GM19351 (cell line): ENCODE measurements at regions not wholly inside any gene's neighbourhood (a gene's known extent, or its start where the extent isn't known, plus 50 kb on each side); places are given as distances from the start of the nearest gene placed in this dataset.
"Not testable (repeated sequence)": the region's sequence is repeated elsewhere in the genome, so short reads cannot be mapped to it uniquely, and the experiment has no call there.

Experiments
- ATAC-seq: cut with Tn5 transposase; IDR thresholded peaks from one replicate; pipeline ENCODE4 v1.9.1; 2021; ENCODE audit warnings: mild to moderate bottlenecking, moderate library complexity; ENCODE audit not compliant: unreplicated experiment

DNA sequence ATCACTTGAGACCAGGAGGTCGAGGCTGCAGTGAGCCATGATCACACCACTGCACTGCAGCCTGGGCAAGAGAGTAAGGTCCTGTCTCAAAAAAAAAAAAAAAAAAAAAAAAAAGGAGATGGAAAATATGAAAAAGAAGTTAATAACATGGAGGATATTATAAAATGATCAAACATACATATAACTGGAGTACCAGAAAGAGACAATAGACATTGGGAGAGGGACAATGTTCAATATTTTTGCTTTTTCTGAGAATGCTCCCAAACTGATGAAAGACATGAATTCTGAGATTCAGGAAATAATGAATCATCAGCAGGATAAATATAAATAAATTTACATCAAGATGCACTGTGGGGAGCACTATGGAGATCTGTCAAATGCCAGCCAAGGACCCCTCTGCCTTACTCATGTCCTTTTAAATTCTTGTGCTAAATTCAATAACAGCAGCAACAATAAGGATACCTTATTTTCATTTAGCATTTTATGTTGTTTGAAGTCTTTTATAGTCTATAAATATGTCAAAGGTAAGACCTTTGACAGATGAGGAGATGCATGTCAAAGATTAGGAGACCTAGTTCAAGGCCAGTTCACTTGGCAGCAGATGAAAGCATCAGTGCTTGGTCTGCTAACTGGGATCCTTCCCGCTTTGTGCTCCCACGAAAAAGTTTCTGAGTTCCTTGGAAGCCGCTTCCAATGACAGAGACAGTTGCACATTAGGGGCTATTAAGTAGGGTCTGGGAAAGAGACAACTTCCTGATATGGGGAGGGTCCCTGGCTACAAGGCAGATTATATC is 97.7 kb downstream of the TLR5 start:
- ATAC-seq = no peak

DNA sequence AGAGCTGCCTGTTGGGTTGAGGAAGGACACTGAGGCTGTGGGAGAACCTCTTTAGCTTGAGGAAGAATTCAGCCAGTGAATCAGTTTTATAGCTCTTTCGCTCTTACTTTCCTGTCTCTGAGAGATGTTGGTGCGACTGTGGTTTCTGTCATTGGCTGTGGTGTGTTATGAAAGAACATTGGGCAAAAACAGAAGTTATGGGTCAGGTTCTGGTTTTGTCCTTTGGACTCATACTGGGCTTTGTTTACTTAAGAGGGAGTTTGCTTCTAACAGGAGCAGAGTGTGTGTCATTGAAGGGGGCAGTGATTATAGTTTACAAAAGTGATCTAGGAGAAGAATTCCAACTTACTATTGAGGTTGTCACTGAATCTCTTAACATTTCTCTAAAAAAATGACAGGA is 97.0 kb downstream of the TLR5 start:
- ATAC-seq = no peak

- ATAC-seq = not testable (repeated sequence)
Measured at GRCh38 chr1:223046463-223046862, 96.6 kb downstream of the TLR5 start.

DNA sequence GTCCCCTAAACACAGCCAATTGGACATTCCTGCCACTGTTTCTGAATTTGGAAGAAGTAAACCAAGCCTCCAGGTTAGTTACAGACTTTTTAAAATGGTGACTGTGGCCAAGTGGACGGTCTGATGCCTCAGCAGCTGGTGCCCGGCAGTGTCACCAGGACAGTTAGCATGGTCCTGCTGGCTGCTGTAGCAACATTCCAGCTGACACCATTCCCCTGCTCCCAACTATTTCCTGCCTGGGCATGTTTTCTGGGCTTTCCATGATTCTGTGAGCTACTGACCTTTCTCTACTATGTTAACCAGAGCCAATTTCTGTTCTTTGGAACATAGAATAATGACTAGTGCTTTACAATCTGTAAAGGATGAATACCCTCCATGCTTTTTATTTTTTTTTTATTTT is 95.0 kb downstream of the TLR5 start:
- ATAC-seq = no peak

DNA sequence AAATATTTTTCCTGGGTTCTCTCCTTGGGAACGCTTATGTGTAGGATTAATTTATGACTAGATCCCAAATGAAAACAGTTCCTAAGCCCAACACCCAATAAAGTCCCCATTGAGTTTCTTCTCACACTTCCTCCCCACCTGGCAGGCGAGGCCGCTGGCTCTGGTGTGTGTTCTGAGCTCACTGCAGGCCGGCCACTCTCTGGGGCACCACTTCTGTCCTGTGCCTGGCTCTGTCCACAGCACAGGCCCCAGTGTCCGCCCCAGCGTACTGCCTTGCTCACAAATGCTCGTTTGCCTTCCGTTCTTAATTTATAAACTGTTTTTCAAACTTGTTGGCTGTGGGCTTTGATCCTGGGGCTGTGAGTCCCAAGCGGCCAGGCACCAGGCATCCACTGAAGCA is 90.6 kb downstream of the TLR5 start:
- no peak for ATAC-seq

- no peak for ATAC-seq
Measured at GRCh38 chr1:223052931-223053330, 90.1 kb downstream of the TLR5 start.

DNA sequence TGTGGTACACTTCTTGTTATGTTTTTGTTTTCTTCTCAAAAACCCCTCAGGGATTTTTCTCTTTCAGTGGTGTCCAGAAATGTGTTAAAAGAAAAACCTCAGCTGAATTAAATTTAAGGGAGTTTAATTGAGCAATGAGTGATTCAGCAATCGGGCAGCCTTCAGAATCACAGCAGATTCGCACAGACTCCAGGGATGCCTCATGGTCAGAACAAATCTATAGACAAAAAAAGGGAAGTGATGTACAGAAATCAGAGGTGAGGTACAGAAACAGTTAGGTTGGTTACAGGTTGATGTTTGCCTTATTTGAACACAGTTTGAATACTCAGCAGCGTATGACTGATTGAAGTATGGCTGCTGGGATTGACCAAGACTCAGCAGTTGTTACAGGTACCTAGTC is 86.2 kb downstream of the TLR5 start:
- no peak for ATAC-seq

GRCh38 chr1:223057569-223058093 is 85.4 kb downstream of the TLR5 start:
- no peak for ATAC-seq
